Neural progenitor cell (in vitro differentiated cells): ENCODE measurements at regions not wholly inside any gene's neighbourhood (a gene's known extent, or its start where the extent isn't known, plus 50 kb on each side); places are given as distances from the start of the nearest gene placed in this dataset.

Source experiments
- EZH2phosphoT487 ChIP-seq: fragments of 200-600 bp; sonication (generic); IDR thresholded peaks from 2 replicates; pipeline ENCODE4 v1.6.1; 2017; ENCODE audit warnings: antibody characterized with exemption
- TF ChIP-seq, protein P1 (sequence below): fragments of 200-600 bp; sonication (generic); IDR thresholded peaks from 2 replicates; pipeline ENCODE4 v1.5.1; 2017; ENCODE audit warnings: antibody characterized with exemption, mild to moderate bottlenecking

DNA sequence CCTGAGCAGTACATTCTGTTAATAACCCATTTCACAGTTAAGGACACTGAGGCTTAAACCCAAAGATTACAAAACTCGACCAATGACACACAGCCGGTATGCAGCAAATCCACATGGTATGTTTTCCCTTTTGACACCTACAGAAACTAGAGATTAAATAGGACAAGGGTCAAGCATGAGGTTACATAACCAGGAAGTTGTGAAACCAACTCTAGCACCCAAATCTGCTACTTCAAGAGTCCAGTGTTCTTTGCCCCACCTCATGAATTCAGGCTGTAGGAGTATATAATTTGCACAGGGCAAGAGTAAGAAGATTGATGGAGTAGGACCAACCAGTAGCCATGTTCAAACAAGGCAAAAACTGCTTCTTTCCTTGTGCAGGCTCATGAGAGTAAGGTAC, 249.8 kb downstream of the BCL11A start:
- TF ChIP-seq, protein P1, sequence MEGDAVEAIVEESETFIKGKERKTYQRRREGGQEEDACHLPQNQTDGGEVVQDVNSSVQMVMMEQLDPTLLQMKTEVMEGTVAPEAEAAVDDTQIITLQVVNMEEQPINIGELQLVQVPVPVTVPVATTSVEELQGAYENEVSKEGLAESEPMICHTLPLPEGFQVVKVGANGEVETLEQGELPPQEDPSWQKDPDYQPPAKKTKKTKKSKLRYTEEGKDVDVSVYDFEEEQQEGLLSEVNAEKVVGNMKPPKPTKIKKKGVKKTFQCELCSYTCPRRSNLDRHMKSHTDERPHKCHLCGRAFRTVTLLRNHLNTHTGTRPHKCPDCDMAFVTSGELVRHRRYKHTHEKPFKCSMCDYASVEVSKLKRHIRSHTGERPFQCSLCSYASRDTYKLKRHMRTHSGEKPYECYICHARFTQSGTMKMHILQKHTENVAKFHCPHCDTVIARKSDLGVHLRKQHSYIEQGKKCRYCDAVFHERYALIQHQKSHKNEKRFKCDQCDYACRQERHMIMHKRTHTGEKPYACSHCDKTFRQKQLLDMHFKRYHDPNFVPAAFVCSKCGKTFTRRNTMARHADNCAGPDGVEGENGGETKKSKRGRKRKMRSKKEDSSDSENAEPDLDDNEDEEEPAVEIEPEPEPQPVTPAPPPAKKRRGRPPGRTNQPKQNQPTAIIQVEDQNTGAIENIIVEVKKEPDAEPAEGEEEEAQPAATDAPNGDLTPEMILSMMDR, result no peak
- TF ChIP-seq EZH2phosphoT487, result no peak
